B cell (primary cell): ENCODE measurements at regions not wholly inside any gene's neighbourhood (a gene's known extent, or its start where the extent isn't known, plus 50 kb on each side); places are given as distances from the start of the nearest gene placed in this dataset.

Experiments used
- CTCF ChIP-seq: fragments of 200-600 bp; IDR thresholded peaks from one replicate; pipeline ENCODE4 v1.8.0; 2022; ENCODE audit warnings: antibody characterized with exemption, mild to moderate bottlenecking
- EZH2 ChIP-seq: IDR thresholded peaks from 2 replicates; pipeline ENCODE4 v1.6.1; 2012; ENCODE audit warnings: borderline replicate concordance, low read depth, mild to moderate bottlenecking, moderate library complexity, low read length; ENCODE audit not compliant: insufficient read depth, poor library complexity, severe bottlenecking

- no peak for TF ChIP-seq EZH2
- TF ChIP-seq CTCF, result no peak
Observed at GRCh38 chr6:3620937-3621336, 130.6 kb downstream of the PXDC1 start.
